ENCODE measurements at regions not wholly inside any gene's neighbourhood (a gene's known extent, or its start where the extent isn't known, plus 50 kb on each side); places are given as distances from the start of the nearest gene placed in this dataset.

DNA sequence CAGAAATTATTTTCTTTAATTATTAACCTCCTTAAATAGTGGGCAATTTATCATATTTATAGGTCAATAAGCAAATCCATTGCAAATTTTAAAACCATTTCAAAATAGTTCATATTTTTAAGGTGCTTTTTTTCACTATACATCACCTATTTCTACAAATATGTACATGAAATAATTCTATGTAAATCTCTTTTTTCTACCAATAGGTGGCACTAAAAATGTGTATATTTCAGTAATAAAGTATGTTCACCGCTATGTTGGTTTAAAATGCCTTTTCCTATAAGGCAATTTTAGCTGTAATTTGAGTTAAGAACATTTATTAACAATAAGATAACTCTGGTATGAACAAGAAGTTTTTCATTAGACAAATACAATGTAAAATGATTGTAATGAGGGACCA lies 672.2 kb downstream of the KCTD8 start:
- WGBS, 2 donors, result 56 to 60% methylated on average over 1 of the region's 1 CpG
- Histone ChIP-seq H3K9me3 (no peaks in the 10 kb centered on the region), H3K36me3 (no peaks in the 10 kb centered on the region), H3K4me3 (no peak overlapping the region), H3K27ac (no peak overlapping the region), H3K4me1 (no peaks in the 10 kb centered on the region), H3K27me3 (no peaks in the 10 kb centered on the region)
- TF ChIP-seq, protein P1, sequence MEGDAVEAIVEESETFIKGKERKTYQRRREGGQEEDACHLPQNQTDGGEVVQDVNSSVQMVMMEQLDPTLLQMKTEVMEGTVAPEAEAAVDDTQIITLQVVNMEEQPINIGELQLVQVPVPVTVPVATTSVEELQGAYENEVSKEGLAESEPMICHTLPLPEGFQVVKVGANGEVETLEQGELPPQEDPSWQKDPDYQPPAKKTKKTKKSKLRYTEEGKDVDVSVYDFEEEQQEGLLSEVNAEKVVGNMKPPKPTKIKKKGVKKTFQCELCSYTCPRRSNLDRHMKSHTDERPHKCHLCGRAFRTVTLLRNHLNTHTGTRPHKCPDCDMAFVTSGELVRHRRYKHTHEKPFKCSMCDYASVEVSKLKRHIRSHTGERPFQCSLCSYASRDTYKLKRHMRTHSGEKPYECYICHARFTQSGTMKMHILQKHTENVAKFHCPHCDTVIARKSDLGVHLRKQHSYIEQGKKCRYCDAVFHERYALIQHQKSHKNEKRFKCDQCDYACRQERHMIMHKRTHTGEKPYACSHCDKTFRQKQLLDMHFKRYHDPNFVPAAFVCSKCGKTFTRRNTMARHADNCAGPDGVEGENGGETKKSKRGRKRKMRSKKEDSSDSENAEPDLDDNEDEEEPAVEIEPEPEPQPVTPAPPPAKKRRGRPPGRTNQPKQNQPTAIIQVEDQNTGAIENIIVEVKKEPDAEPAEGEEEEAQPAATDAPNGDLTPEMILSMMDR (IDR thresholded peaks at IDR 0.05), result peak in 1 of 4 donors; percentile 8
- ATAC-seq (no peak), FAIRE-seq (no peak), DNase-seq (no peak)
- intact Hi-C loops (cut with DNase I), result no loop called here

DNA sequence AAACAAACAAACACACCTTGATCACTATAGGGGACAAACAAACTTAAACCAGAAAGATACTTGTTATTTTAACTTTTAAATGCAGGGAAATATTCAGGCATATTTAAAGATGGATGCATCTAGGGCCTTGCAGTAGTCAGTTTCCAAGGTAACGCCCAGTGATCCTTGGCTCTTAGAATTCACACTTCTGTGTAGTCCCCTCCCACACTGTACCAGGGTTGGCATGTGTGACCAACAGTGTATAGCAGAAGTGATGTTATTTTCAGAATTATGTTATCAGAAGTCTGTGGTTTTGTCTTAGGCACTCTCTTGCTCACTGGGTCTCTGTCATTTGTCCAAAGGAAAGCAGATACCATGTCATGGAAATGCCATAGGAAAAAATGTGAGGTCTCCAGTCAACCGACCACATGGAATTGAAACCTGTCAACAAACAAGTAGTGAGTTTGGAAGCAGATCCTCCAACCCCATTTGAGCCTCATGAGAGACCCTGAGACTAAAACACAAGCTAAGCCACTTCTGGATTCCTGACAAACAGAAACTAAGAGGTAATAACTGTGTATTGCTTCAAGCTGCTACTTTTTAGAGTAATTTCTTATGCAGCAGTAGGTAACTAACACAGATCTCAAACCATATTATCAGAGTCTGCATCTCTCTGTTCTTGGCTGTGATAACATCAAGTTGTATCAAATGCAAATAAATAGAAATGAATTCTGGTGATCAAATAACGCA lies 670.3 kb downstream of the KCTD8 start:
- Histone ChIP-seq H3K4me1 (no peaks in the 10 kb centered on the region), H3K27me3 (no peaks in the 10 kb centered on the region), H3K36me3 (no peaks in the 10 kb centered on the region), H3K27ac (no peak overlapping the region), H3K4me3 (no peak overlapping the region), H3K9me3 (no peaks in the 10 kb centered on the region)
- 65 to 75% methylated on average over 3 of the region's 3 CpGs for WGBS, 2 donors
- ATAC-seq (no peak), FAIRE-seq (no peak), DNase-seq (no peak)
- TF ChIP-seq, protein P1 (IDR thresholded peaks at IDR 0.05), result no peak
- intact Hi-C loops (cut with DNase I), result no loop called here

DNA sequence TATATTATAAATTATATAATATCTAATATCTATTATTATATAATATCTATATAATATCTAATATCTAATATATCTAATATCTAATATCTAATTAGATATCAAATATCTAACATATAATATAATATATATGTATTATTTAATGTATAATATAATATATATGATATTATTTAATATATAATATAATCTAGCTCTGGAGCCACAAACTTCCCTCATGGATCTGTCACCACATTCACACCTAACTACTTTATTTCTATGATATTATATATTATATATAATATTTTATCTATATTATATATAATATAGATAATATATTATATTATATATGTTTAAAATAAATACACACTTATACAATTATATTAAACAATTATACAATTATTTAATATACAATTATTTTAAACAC lies 667.5 kb downstream of the KCTD8 start:
- FAIRE-seq, result no peak

DNA sequence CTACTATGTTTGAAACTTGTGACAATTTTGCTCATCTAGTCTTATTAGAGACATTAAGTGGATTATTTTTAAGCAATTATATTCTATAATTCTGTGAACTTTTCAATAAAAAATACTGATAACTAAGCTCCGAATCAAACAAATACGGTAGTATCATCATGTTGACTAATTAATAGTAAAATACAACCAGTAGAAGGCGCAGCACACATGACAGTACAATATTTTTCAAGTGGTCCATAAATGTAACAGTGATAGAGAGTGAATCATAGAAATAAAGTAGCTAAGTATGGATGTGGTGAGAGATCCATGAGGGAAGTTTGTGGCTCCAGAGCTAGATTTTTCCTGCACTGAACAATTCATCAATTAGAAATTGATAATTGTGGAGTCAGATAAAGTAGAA lies 666.2 kb downstream of the KCTD8 start:
- no peaks in the 10 kb centered on the region for H3K36me3 ChIP-seq
- no peak for DNase-seq
- H3K27ac ChIP-seq, result no peak overlapping the region
- no peak overlapping the region for H3K4me3 ChIP-seq
- intact Hi-C loops (cut with DNase I), result no loop called here
- no peaks in the 10 kb centered on the region for H3K27me3 ChIP-seq
- H3K4me1 ChIP-seq, result no peaks in the 10 kb centered on the region
- no peak for FAIRE-seq
- WGBS, 2 donors, result 61 to 75% methylated on average over 3 of the region's 3 CpGs
- ATAC-seq, result no peak
- TF ChIP-seq, protein P1 (IDR thresholded peaks at IDR 0.05), result no peak
- H3K9me3 ChIP-seq, result no peaks in the 10 kb centered on the region

More for the DNA sequence above, 667.5 kb downstream of the KCTD8 start:
- Histone ChIP-seq H3K9me3 (no peaks in the 10 kb centered on the region), H3K27me3 (no peaks in the 10 kb centered on the region), H3K36me3 (no peaks in the 10 kb centered on the region), H3K27ac (no peak overlapping the region), H3K4me3 (no peak overlapping the region), H3K4me1 (no peaks in the 10 kb centered on the region)
- intact Hi-C loops (cut with DNase I), result no loop called here
- ATAC-seq, result no peak
- no peak for DNase-seq
- TF ChIP-seq, protein P1 (IDR thresholded peaks at IDR 0.05), result no peak

DNA sequence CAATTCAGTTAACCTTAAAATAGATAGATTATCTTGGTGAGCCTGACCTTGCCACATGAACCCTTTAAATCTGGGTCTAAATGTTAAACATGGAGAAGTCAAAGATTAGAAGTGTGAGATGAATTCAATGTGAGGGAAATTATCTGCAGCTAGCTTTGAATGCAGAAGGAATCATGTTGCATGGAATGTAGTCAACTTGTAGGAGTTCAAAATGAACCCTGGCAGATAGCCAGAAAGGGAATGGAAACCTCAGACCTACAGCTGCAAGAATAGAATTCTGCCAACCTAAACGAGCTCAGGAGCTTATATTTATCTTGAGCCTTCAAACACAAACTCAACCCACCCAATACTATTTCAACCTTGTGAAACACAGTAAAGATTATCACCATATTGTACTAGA lies 632.5 kb downstream of the KCTD8 start:
- Histone ChIP-seq H3K9me3 (no peaks in the 10 kb centered on the region), H3K4me1 (no peaks in the 10 kb centered on the region), H3K27ac (no peak overlapping the region), H3K27me3 (no peaks in the 10 kb centered on the region), H3K4me3 (no peak overlapping the region), H3K36me3 (no peaks in the 10 kb centered on the region)
- FAIRE-seq (no peak), DNase-seq (no peak), ATAC-seq (no peak)
- intact Hi-C loops (cut with DNase I), result no loop called here
- TF ChIP-seq, protein P1 (IDR thresholded peaks at IDR 0.05), result no peak
- 9% methylated on average over 1 of the region's 1 CpG for WGBS, 2 donors

All from pancreas (tissue), 10 donors.